ENCODE measurements at regions not wholly inside any gene's neighbourhood (a gene's known extent, or its start where the extent isn't known, plus 50 kb on each side); places are given as distances from the start of the nearest gene placed in this dataset.

- Histone ChIP-seq H3K27me3 (ENCODE audit: control insufficient read depth, insufficient read depth, low read length) (no peaks in the 10 kb centered on the region), H3K9ac (ENCODE audit: low read depth, low read length) (no peak overlapping the region), H3K36me3 (ENCODE audit: control insufficient read depth, insufficient read depth, low read length) (no peaks in the 10 kb centered on the region), H3K4me3 (ENCODE audit: low read depth, low read length) (no peak overlapping the region), H3K9me3 (ENCODE audit: control insufficient read depth, insufficient read depth, low read length) (no peaks in the 10 kb centered on the region), H3K4me1 (ENCODE audit: control insufficient read depth, insufficient read depth, low read length) (peaks cover 3% of the 10 kb centered on the region)
These were observed 74.7 kb upstream of the GAP43 start for GRCh38 chr3:115548611-115549010.

DNA sequence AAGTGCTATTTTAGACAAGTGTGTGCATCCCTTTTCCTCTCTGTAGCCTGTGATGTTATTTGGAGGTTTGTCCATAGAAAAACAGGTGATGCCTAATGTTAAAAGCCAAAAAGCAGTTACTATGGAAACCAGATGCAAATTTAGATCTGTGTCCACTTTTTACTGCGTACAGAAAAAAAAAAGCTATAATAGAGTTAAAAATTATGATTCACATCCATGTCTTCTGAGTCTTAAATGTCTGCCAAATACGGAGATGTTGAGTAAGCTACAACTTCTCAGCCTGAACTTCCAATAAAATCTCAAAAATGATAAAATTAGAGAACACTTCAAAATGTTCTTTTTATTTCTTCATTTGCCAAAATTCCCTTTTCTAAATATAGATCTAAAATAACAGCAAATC lies 74.2 kb upstream of the GAP43 start:
- Histone ChIP-seq H3K4me1 (ENCODE audit: control insufficient read depth, insufficient read depth, low read length) (peaks cover 7% of the 10 kb centered on the region), H3K9me3 (ENCODE audit: control insufficient read depth, insufficient read depth, low read length) (no peaks in the 10 kb centered on the region), H3K27me3 (ENCODE audit: control insufficient read depth, insufficient read depth, low read length) (no peaks in the 10 kb centered on the region), H3K36me3 (ENCODE audit: control insufficient read depth, insufficient read depth, low read length) (no peaks in the 10 kb centered on the region), H3K9ac (ENCODE audit: low read depth, low read length) (no peak overlapping the region), H3K4me3 (ENCODE audit: low read depth, low read length) (no peak overlapping the region)

DNA sequence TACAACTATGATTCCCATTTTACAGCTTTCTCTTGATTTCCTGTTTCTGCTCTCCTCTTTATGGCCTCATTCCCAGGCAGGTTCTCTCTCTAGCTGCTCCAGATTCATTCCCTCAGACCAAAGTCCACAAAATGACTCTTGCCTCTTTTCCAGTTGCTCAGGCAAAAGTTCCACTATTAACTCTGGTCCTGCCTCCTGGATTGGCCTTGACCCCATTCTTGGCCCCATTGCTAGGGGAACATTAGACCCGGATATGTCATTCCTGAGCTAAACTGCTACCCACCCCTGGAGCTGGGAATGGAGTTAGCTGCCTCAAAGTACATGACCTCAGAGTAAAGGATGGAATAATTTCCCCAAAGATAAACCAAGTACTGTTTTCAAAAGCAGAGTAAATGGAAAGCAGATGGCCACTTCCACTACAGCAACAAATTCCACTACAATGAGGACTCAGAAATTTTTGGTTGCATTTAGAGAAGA lies 73.0 kb upstream of the GAP43 start:
- no peaks in the 10 kb centered on the region for H3K36me3 ChIP-seq (ENCODE audit: control insufficient read depth, insufficient read depth, low read length)
- no peak overlapping the region for H3K4me3 ChIP-seq (ENCODE audit: low read depth, low read length)
- H3K27me3 ChIP-seq (ENCODE audit: control insufficient read depth, insufficient read depth, low read length): no peaks in the 10 kb centered on the region
- H3K9me3 ChIP-seq (ENCODE audit: control insufficient read depth, insufficient read depth, low read length): no peaks in the 10 kb centered on the region
- peaks cover 15% of the 10 kb centered on the region for H3K4me1 ChIP-seq (ENCODE audit: control insufficient read depth, insufficient read depth, low read length)
- no peak overlapping the region for H3K9ac ChIP-seq (ENCODE audit: low read depth, low read length)

DNA sequence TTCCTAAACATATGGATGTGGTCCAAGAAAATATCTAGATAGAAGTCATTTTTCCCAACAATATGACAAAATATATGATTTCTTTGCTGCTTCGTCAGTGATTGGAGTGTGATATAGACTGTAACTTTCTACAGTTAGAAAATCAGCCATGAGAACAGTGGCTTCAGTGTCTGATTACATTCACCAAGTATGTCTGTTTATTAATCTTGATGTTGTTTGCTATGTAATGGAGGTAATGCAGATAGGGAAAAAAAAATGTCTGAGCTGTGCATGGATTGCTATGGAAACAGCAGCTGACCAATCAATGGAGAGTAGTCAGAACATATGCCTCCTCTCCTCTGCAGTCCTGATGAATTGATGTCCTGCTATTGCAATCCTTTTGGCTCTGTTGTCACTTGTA lies 72.3 kb upstream of the GAP43 start:
- no peak overlapping the region for H3K4me3 ChIP-seq (ENCODE audit: low read depth, low read length)
- no peaks in the 10 kb centered on the region for H3K27me3 ChIP-seq (ENCODE audit: control insufficient read depth, insufficient read depth, low read length)
- no peaks in the 10 kb centered on the region for H3K9me3 ChIP-seq (ENCODE audit: control insufficient read depth, insufficient read depth, low read length)
- no peaks in the 10 kb centered on the region for H3K36me3 ChIP-seq (ENCODE audit: control insufficient read depth, insufficient read depth, low read length)
- no peak overlapping the region for H3K9ac ChIP-seq (ENCODE audit: low read depth, low read length)
- H3K4me1 ChIP-seq (ENCODE audit: control insufficient read depth, insufficient read depth, low read length): peaks cover 18% of the 10 kb centered on the region

DNA sequence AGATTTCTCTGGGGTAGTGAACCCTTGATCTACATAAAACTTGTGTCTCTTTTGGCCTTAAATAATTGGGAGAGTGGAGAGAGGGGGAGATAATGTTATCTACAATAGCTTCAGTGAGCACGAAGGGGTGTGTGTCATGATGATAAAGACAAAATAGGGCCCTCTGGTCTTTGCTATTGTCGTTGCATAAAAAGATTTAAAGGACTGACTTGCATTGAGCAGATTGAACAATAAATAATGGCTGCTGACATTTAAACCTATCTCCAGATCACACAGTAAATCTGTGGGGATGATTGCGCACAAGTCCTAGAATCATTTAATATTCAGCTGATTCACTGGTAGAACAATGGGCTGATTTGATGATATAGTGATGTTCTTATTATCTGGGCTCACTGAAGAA lies 71.3 kb upstream of the GAP43 start:
- H3K4me1 ChIP-seq (ENCODE audit: control insufficient read depth, insufficient read depth, low read length): peaks cover 18% of the 10 kb centered on the region
- H3K9ac ChIP-seq (ENCODE audit: low read depth, low read length): no peak overlapping the region
- no peaks in the 10 kb centered on the region for H3K36me3 ChIP-seq (ENCODE audit: control insufficient read depth, insufficient read depth, low read length)
- no peaks in the 10 kb centered on the region for H3K27me3 ChIP-seq (ENCODE audit: control insufficient read depth, insufficient read depth, low read length)
- no peak overlapping the region for H3K4me3 ChIP-seq (ENCODE audit: low read depth, low read length)
- no peaks in the 10 kb centered on the region for H3K9me3 ChIP-seq (ENCODE audit: control insufficient read depth, insufficient read depth, low read length)

GRCh38 chr3:115553796-115554486 lies 69.4 kb upstream of the GAP43 start:
- Histone ChIP-seq H3K4me1 (ENCODE audit: control insufficient read depth, insufficient read depth, low read length) (peaks cover 18% of the 10 kb centered on the region), H3K4me3 (ENCODE audit: low read depth, low read length) (no peak overlapping the region), H3K36me3 (ENCODE audit: control insufficient read depth, insufficient read depth, low read length) (no peaks in the 10 kb centered on the region), H3K27me3 (ENCODE audit: control insufficient read depth, insufficient read depth, low read length) (no peaks in the 10 kb centered on the region), H3K9ac (ENCODE audit: low read depth, low read length) (no peak overlapping the region), H3K9me3 (ENCODE audit: control insufficient read depth, insufficient read depth, low read length) (no peaks in the 10 kb centered on the region)

DNA sequence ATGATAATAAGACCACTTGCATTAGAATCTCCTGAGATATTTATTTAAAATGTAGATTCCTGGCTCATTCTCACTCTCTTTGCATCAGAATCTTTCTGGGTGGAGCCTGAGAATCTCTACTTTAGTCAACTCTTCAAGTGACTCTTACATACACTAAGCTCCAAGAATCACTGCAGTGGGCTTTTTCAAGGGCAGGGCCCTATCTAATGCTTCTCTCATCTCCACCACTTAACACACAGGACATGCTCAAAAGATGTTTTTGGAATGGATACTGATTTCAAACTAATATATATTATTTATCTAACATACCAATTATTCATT lies 68.9 kb upstream of the GAP43 start:
- Histone ChIP-seq H3K9me3 (ENCODE audit: control insufficient read depth, insufficient read depth, low read length) (no peaks in the 10 kb centered on the region), H3K4me1 (ENCODE audit: control insufficient read depth, insufficient read depth, low read length) (peaks cover 18% of the 10 kb centered on the region), H3K27me3 (ENCODE audit: control insufficient read depth, insufficient read depth, low read length) (no peaks in the 10 kb centered on the region), H3K4me3 (ENCODE audit: low read depth, low read length) (no peak overlapping the region), H3K9ac (ENCODE audit: low read depth, low read length) (no peak overlapping the region), H3K36me3 (ENCODE audit: control insufficient read depth, insufficient read depth, low read length) (no peaks in the 10 kb centered on the region)

- Histone ChIP-seq H3K36me3 (ENCODE audit: control insufficient read depth, insufficient read depth, low read length) (no peaks in the 10 kb centered on the region), H3K4me3 (ENCODE audit: low read depth, low read length) (no peak overlapping the region), H3K27me3 (ENCODE audit: control insufficient read depth, insufficient read depth, low read length) (no peaks in the 10 kb centered on the region), H3K9ac (ENCODE audit: low read depth, low read length) (no peak overlapping the region), H3K9me3 (ENCODE audit: control insufficient read depth, insufficient read depth, low read length) (no peaks in the 10 kb centered on the region), H3K4me1 (ENCODE audit: control insufficient read depth, insufficient read depth, low read length) (no peaks in the 10 kb centered on the region)
These were observed 60.6 kb upstream of the GAP43 start for GRCh38 chr3:115562636-115563267.

DNA sequence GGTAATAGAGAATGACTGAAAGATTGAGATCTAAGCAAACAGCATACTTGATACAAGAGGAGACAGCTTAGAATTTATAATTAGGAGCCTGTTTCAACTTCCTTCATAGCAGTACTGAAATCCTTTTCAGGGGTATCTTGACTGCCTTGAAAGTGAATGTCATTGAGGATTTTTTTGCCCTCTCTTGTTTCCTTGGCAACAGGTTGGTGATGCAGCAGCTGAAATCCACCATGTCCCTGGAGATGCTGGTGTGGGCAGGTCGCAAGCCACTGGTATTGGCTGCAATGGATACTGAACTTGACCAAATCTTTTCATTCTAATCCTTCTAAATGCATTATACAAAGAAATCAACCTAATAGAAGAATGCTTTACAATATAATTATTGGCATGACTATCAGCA lies 59.3 kb upstream of the GAP43 start:
- H3K9ac ChIP-seq (ENCODE audit: low read depth, low read length): no peak overlapping the region
- no peaks in the 10 kb centered on the region for H3K4me1 ChIP-seq (ENCODE audit: control insufficient read depth, insufficient read depth, low read length)
- H3K27me3 ChIP-seq (ENCODE audit: control insufficient read depth, insufficient read depth, low read length): no peaks in the 10 kb centered on the region
- H3K4me3 ChIP-seq (ENCODE audit: low read depth, low read length): no peak overlapping the region
- H3K9me3 ChIP-seq (ENCODE audit: control insufficient read depth, insufficient read depth, low read length): no peaks in the 10 kb centered on the region
- H3K36me3 ChIP-seq (ENCODE audit: control insufficient read depth, insufficient read depth, low read length): no peaks in the 10 kb centered on the region

DNA sequence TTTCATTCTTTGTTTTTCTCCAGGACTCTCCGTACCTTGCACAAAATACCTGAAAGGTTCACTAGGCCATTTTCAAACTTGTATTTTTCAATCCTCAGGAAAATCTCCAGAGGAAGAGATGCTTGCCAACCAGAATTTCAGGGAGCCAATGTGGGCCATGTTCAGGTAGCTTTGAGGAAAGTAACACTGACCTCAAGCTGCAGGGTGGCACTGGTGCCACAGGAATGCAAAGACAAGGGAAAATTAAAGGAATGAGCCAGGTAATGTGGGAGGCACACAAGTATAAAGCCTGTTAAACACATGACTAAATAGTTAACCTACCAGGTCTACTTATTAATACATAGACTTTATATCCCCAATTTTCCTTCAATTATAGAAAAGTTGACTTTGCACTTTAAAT lies 51.9 kb upstream of the GAP43 start:
- H3K4me3 ChIP-seq (ENCODE audit: low read depth, low read length): no peak overlapping the region
- H3K9ac ChIP-seq (ENCODE audit: low read depth, low read length): no peak overlapping the region

More for the DNA sequence above, 51.9 kb upstream of the GAP43 start:
- no peaks in the 10 kb centered on the region for H3K27me3 ChIP-seq (ENCODE audit: control insufficient read depth, insufficient read depth, low read length)
- H3K4me1 ChIP-seq (ENCODE audit: control insufficient read depth, insufficient read depth, low read length): no peaks in the 10 kb centered on the region
- H3K9me3 ChIP-seq (ENCODE audit: control insufficient read depth, insufficient read depth, low read length): no peaks in the 10 kb centered on the region
- no peaks in the 10 kb centered on the region for H3K36me3 ChIP-seq (ENCODE audit: control insufficient read depth, insufficient read depth, low read length)

Measured in iPS-15b (cell line).